Neuronal stem cell (in vitro differentiated cells): ENCODE measurements at regions not wholly inside any gene's neighbourhood (a gene's known extent, or its start where the extent isn't known, plus 50 kb on each side); places are given as distances from the start of the nearest gene placed in this dataset.

Experiments
- DNase-seq: peaks from one replicate; pipeline ENCODE4 v3.0.0-alpha.2; 2013; ENCODE audit warnings: low spot score
- H2AFZ ChIP-seq: one replicate; pipeline ENCODE4 v1.6.1; 2013; ENCODE audit warnings: mild to moderate bottlenecking, low read length, inconsistent platforms
- H2AK5ac ChIP-seq: 2 replicates; pipeline ENCODE4 v1.6.1; 2013; ENCODE audit warnings: low read depth, mild to moderate bottlenecking, inconsistent platforms, low read length, moderate library complexity, mixed read lengths
- H2BK120ac ChIP-seq: 2 replicates; pipeline ENCODE4 v1.6.1; 2013; ENCODE audit warnings: low read depth, mild to moderate bottlenecking, inconsistent platforms, low read length, moderate library complexity, mixed read lengths
- H2BK12ac ChIP-seq: one replicate; pipeline ENCODE4 v1.6.1; 2013; ENCODE audit warnings: low read length, inconsistent platforms
- H2BK15ac ChIP-seq: 2 replicates; pipeline ENCODE4 v1.6.1; 2013; ENCODE audit warnings: mild to moderate bottlenecking, low read length, inconsistent platforms, mixed read lengths
- H2BK5ac ChIP-seq: one replicate; pipeline ENCODE4 v1.6.1; 2013; ENCODE audit warnings: inconsistent platforms, mild to moderate bottlenecking, low read length, moderate library complexity
- H3K14ac ChIP-seq: one replicate; pipeline ENCODE4 v1.6.1; 2013; ENCODE audit warnings: low read length, inconsistent platforms
- H3K18ac ChIP-seq: 2 replicates; pipeline ENCODE4 v1.6.1; 2013; ENCODE audit warnings: low read length, inconsistent platforms
- H3K23ac ChIP-seq: 2 replicates; pipeline ENCODE4 v1.6.1; 2013; ENCODE audit warnings: low read depth, mild to moderate bottlenecking, mixed read lengths, low read length, inconsistent platforms; ENCODE audit not compliant: poor library complexity
- H3K27ac ChIP-seq: replicated peaks from 3 replicates; pipeline ENCODE4 v1.5.1; 2013; ENCODE audit warnings: low read length, inconsistent platforms
- H3K27me3 ChIP-seq, 3 experiments: 2 replicates each; pipeline ENCODE4 v1.6.1; 2013; ENCODE audit warnings: low read length in 3 of 3, mild to moderate bottlenecking in 2 of 3, inconsistent platforms in 1 of 3, low read depth in 1 of 3, mixed read lengths in 1 of 3, moderate library complexity in 1 of 3; ENCODE audit not compliant: control insufficient read depth in 3 of 3, insufficient read depth in 3 of 3
- H3K36me3 ChIP-seq, 2 donors: replicated peaks in 1 of 2; 2 replicates each; pipeline ENCODE4 v1.6.1; 2013; ENCODE audit warnings: low read length in 2 of 2; ENCODE audit not compliant: control insufficient read depth in 2 of 2, insufficient read depth in 2 of 2
- H3K4ac ChIP-seq: 2 replicates; pipeline ENCODE4 v1.6.1; 2013; ENCODE audit warnings: inconsistent platforms, mild to moderate bottlenecking, low read length, moderate library complexity
- H3K4me1 ChIP-seq, 2 donors: 1 replicate in 1 of 2; 2 replicates in 1 of 2; pipeline ENCODE4 v1.6.1; 2013; ENCODE audit warnings: low read length in 2 of 2, low read depth in 1 of 2; ENCODE audit not compliant: control insufficient read depth in 2 of 2, insufficient read depth in 1 of 2
- H3K4me2 ChIP-seq: one replicate; pipeline ENCODE4 v1.6.1; 2013; ENCODE audit warnings: mild to moderate bottlenecking, low read length, inconsistent platforms; ENCODE audit not compliant: insufficient read depth, poor library complexity, severe bottlenecking
- H3K4me3 ChIP-seq, 2 donors: 2 replicates each; pipeline ENCODE4 v1.5.1; 2013; ENCODE audit warnings: low read length in 2 of 2, mild to moderate bottlenecking in 2 of 2, inconsistent platforms in 1 of 2, moderate library complexity in 1 of 2
- H3K79me1 ChIP-seq: one replicate; pipeline ENCODE4 v1.6.1; 2013; ENCODE audit warnings: low read depth, mild to moderate bottlenecking, inconsistent platforms, low read length, moderate library complexity
- H3K9ac ChIP-seq: one replicate; pipeline ENCODE4 v1.6.1; 2013; ENCODE audit warnings: mild to moderate bottlenecking, low read depth, low read length, inconsistent platforms; ENCODE audit not compliant: poor library complexity
- H3K9me3 ChIP-seq, 2 donors: replicated peaks in 1 of 2; 2 replicates each; pipeline versions ENCODE3 to v1.6.1; 2013; ENCODE audit warnings: low read length in 2 of 2, mild to moderate bottlenecking in 2 of 2, inconsistent platforms in 1 of 2, low read depth in 1 of 2, mixed read lengths in 1 of 2, moderate library complexity in 1 of 2; ENCODE audit not compliant: control insufficient read depth in 2 of 2, insufficient read depth in 1 of 2
- H4K8ac ChIP-seq: one replicate; pipeline ENCODE4 v1.6.1; 2013; ENCODE audit warnings: low read depth, mild to moderate bottlenecking, inconsistent platforms, low read length, moderate library complexity
- H4K91ac ChIP-seq: one replicate; pipeline ENCODE4 v1.6.1; 2013; ENCODE audit warnings: low read length, low read depth, mild to moderate bottlenecking, inconsistent platforms; ENCODE audit not compliant: poor library complexity
- WGBS, 2 donors: extraction: QIAGEN DNeasy Blood & Tissue Kit; methylation state at CpG; one replicate each; pipeline ENCODE4 v1.1.7; 2013; ENCODE audit warnings: missing lambda C conversion rate in 2 of 2, mixed read lengths in 1 of 2; ENCODE audit not compliant: insufficient read length in 2 of 2, insufficient replicate concordance in 1 of 2; ENCODE audit errors: extremely low coverage in 2 of 2; 5-methylcytosine and 5-hydroxymethylcytosine counted together

- Histone ChIP-seq H3K4ac (no peak overlapping the region), H2BK12ac (no peak overlapping the region), H3K36me3 (no peaks in the 10 kb centered on the region), H3K9ac (no peak overlapping the region), H3K9me3 (no peaks in the 10 kb centered on the region), H3K4me3 (no peak overlapping the region), H2BK5ac (no peak overlapping the region), H3K23ac (no peak overlapping the region), H4K91ac (no peak overlapping the region), H3K14ac (no peak overlapping the region), H2AK5ac (no peak overlapping the region), H3K27me3 (peaks cover 0 to 15% (median 0%) of the 10 kb centered on the region in 3 experiments), H3K79me1 (no peaks in the 10 kb centered on the region), H3K18ac (no peak overlapping the region), H3K4me2 (no peak overlapping the region), H2AFZ (no peak overlapping the region), H4K8ac (no peak overlapping the region), H3K4me1 (peaks cover 0 to 4% of the 10 kb centered on the region in 2 donors), H2BK120ac (no peak overlapping the region), H3K27ac (no peak overlapping the region), H2BK15ac (no peak overlapping the region)
- no peak for DNase-seq
- no CpG with 5 or more reads among the region's 2 CpGs for whole genome bisulfite sequencing, 2 donors
Observed at GRCh38 chr14:95370076-95370475, 50.4 kb upstream of the CLMN start.
